ENCODE measurements at regions not wholly inside any gene's neighbourhood (a gene's known extent, or its start where the extent isn't known, plus 50 kb on each side); places are given as distances from the start of the nearest gene placed in this dataset.

DNA sequence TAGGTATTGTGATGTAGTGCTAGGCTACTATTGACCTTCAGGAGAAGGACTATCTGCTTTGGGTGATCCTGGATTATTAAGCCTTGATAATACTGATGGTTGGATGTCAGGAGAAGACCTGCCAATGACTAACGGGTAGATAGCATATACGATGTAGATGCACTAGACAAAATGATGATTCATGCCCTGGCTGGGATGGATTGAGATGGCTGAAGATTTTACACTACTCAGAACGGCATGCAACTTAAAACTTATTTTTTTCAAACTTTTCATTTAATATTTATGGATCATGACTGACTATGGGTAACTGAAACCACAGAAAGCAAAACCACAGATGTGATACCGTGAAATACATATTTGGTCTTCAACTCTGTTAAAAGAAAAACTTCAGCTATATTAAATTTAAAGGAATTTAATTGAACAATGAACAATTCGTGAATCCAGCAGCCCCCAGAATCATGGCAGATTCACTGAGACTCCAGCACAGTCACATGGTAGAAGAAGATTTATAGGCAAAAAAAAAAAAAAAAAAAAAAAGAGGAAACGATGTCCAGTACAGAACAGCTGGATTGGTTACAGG lies 124.6 kb upstream of the CDK13 start:
- ATAC-seq (no peak), DNase-seq (ENCODE audit: low read depth, low spot score) (no peak)
- CTCF ChIA-PET, result interaction anchor here (1.2 kb wide), 1 partner anchor 245 kb away, joined by 6 read pairs; no protein-coding TSS in a partner anchor
- Histone ChIP-seq H3K9ac (ENCODE audit: low read length) (no peak overlapping the region), H3K27me3 (ENCODE audit: insufficient read depth, low read length) (no peaks in the 10 kb centered on the region), H2AFZ (ENCODE audit: low read depth, low read length, poor library complexity, severe bottlenecking) (no peak overlapping the region), H3K9me3 (ENCODE audit: control insufficient read depth in 1 of 2, insufficient read depth in 1 of 2, low read depth in 1 of 2, low read length in 2 of 2) (no peaks in the 10 kb centered on the region), H3K27ac (ENCODE audit: low read depth, low read length) (no peak overlapping the region), H4K20me1 (ENCODE audit: insufficient read depth) (no peaks in the 10 kb centered on the region), H3K4me2 (ENCODE audit: low read length) (no peak overlapping the region), H3K4me1 (ENCODE audit: control insufficient read depth in 1 of 2, insufficient read depth in 2 of 2, low read length in 2 of 2) (no peaks in the 10 kb centered on the region), H3K36me3 (ENCODE audit: control insufficient read depth in 1 of 2, insufficient read depth in 2 of 2, low read length in 2 of 2) (no peaks in the 10 kb centered on the region), H3K9me2 (ENCODE audit: insufficient read depth) (no peaks in the 10 kb centered on the region), H3K79me2 (ENCODE audit: insufficient read depth, low read length) (no peaks in the 10 kb centered on the region), H3K4me3 (replicated peaks in 1 of 2; ENCODE audit: low read depth in 1 of 2, low read length in 2 of 2) (no peak overlapping the region)
- BruUV-seq (replicated peaks), result no TSS peak
- RAD21 ChIA-PET (ENCODE audit: low non-redundant PET in 1 of 2, low total read pairs in 2 of 2, uncharacterized antibody in 2 of 2, unreplicated experiment in 2 of 2), result no interaction called here
- POLR2A ChIA-PET, result no interaction called here
- intact Hi-C loops (cut with micrococcal nuclease), result no loop called here
- no peak for TF ChIP-seq ZNF274 (IDR thresholded peaks at IDR 0.05; ENCODE audit: low read depth, low read length)
- TF ChIP-seq FOSL1 (IDR thresholded peaks at IDR 0.05; ENCODE audit: low read depth), result no peak
- no peak for TF ChIP-seq SIN3A (IDR thresholded peaks at IDR 0.05; ENCODE audit: low read depth)
- no peak for TF ChIP-seq EZH2phosphoT487 (IDR thresholded peaks at IDR 0.05; ENCODE audit: borderline replicate concordance)
- no peak for TF ChIP-seq EGR1 (IDR thresholded peaks at IDR 0.05; ENCODE audit: low read depth)
- TF ChIP-seq POLR2AphosphoS5 (IDR thresholded peaks at IDR 0.05; ENCODE audit: low read depth, low read length), result no peak
- no peak for TF ChIP-seq SRF (IDR thresholded peaks at IDR 0.05; ENCODE audit: low read depth)
- TF ChIP-seq, protein P1, sequence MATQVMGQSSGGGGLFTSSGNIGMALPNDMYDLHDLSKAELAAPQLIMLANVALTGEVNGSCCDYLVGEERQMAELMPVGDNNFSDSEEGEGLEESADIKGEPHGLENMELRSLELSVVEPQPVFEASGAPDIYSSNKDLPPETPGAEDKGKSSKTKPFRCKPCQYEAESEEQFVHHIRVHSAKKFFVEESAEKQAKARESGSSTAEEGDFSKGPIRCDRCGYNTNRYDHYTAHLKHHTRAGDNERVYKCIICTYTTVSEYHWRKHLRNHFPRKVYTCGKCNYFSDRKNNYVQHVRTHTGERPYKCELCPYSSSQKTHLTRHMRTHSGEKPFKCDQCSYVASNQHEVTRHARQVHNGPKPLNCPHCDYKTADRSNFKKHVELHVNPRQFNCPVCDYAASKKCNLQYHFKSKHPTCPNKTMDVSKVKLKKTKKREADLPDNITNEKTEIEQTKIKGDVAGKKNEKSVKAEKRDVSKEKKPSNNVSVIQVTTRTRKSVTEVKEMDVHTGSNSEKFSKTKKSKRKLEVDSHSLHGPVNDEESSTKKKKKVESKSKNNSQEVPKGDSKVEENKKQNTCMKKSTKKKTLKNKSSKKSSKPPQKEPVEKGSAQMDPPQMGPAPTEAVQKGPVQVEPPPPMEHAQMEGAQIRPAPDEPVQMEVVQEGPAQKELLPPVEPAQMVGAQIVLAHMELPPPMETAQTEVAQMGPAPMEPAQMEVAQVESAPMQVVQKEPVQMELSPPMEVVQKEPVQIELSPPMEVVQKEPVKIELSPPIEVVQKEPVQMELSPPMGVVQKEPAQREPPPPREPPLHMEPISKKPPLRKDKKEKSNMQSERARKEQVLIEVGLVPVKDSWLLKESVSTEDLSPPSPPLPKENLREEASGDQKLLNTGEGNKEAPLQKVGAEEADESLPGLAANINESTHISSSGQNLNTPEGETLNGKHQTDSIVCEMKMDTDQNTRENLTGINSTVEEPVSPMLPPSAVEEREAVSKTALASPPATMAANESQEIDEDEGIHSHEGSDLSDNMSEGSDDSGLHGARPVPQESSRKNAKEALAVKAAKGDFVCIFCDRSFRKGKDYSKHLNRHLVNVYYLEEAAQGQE (IDR thresholded peaks at IDR 0.05; ENCODE audit: low read depth), result no peak
- no peak for TF ChIP-seq SP1 (IDR thresholded peaks at IDR 0.05; ENCODE audit: low read depth)
